Retinal pigment epithelial cell (primary cell): ENCODE measurements at regions not wholly inside any gene's neighbourhood (a gene's known extent, or its start where the extent isn't known, plus 50 kb on each side); places are given as distances from the start of the nearest gene placed in this dataset.

Experiments
- DNase-seq: peaks from one replicate; pipeline ENCODE4 v3.0.0-alpha.2; 2010; ENCODE audit warnings: low read depth
- H3K4me3 ChIP-seq: 2 replicates; pipeline ENCODE4 v1.5.1; 2011; ENCODE audit warnings: mild to moderate bottlenecking, low read length, control low read depth, moderate library complexity
- TF ChIP-seq, protein P1 (sequence below): conservative IDR thresholded peaks from 2 replicates; pipeline ENCODE4 v1.5.1; 2011; ENCODE audit warnings: low read depth, low read length, control low read depth, inconsistent platforms

- no peak overlapping the region for H3K4me3 ChIP-seq
- no peak for DNase-seq
- TF ChIP-seq, protein P1, sequence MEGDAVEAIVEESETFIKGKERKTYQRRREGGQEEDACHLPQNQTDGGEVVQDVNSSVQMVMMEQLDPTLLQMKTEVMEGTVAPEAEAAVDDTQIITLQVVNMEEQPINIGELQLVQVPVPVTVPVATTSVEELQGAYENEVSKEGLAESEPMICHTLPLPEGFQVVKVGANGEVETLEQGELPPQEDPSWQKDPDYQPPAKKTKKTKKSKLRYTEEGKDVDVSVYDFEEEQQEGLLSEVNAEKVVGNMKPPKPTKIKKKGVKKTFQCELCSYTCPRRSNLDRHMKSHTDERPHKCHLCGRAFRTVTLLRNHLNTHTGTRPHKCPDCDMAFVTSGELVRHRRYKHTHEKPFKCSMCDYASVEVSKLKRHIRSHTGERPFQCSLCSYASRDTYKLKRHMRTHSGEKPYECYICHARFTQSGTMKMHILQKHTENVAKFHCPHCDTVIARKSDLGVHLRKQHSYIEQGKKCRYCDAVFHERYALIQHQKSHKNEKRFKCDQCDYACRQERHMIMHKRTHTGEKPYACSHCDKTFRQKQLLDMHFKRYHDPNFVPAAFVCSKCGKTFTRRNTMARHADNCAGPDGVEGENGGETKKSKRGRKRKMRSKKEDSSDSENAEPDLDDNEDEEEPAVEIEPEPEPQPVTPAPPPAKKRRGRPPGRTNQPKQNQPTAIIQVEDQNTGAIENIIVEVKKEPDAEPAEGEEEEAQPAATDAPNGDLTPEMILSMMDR: no peak
Measured at GRCh38 chr2:42935692-42936671, 143.6 kb upstream of the HAAO start.

GRCh38 chr2:42934580-42935186, 142.3 kb upstream of the HAAO start:
- no peak overlapping the region for H3K4me3 ChIP-seq
- TF ChIP-seq, protein P1: no peak

DNA sequence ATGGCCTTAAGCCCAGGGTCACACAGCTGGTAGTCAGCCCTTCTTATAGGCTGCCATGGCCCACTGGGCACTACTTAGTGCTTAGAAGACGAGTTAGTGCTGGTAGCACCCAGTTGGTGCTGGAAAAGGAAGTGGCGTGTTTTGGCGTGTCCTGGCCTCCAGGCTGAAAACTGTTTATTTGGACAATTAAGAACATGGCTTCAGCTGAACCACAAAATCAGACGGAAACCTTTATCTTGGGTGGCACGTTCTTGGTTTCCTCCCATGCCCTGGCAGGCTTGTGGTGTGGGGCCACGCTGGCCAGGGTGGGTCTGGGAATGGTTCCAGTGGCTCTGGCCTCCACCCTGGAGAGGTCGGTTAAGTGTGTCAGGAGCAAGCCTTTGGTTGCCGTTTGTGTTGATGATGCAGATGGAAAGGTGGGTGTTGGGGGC, 141.5 kb upstream of the HAAO start:
- TF ChIP-seq, protein P1: no peak
- DNase-seq: no peak
- H3K4me3 ChIP-seq: no peak overlapping the region

More at GRCh38 chr2:42934580-42935186, 142.3 kb upstream of the HAAO start:
- DNase-seq: no peak

GRCh38 chr2:42932271-42933151, 140.1 kb upstream of the HAAO start:
- no peak overlapping the region for H3K4me3 ChIP-seq
- no peak for DNase-seq
- TF ChIP-seq, protein P1: no peak

DNA sequence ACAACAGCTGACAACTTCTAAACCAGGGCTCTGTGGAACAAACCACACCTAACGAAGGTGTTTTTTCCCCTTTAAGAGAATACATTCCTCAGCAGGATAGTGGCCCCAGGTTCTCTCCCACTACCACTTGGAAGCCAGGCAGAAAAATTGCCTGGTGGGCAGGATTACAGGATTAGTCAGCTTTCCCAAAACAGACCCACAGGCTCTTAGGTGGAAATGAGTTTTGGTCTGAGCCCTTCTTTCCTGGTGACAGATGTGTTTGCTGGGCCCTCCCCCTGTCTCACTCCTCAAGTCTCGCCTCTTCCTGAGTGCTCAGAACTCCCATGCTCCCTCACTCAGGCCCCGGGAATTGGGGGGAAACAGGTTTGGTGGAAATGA, 139.4 kb upstream of the HAAO start:
- no peak for DNase-seq
- TF ChIP-seq, protein P1: no peak
- no peak overlapping the region for H3K4me3 ChIP-seq

- TF ChIP-seq, protein P1: peak; percentile 67
- no peak overlapping the region for H3K4me3 ChIP-seq
- no peak for DNase-seq
Measured at GRCh38 chr2:42931146-42931817, 138.9 kb upstream of the HAAO start.
